HG03521 (cell line): ENCODE measurements at regions not wholly inside any gene's neighbourhood (a gene's known extent, or its start where the extent isn't known, plus 50 kb on each side); places are given as distances from the start of the nearest gene placed in this dataset.
"Not testable (repeated sequence)": the region's sequence is repeated elsewhere in the genome, so short reads cannot be mapped to it uniquely, and the experiment has no call there.

Experiments used
- ATAC-seq: cut with Tn5 transposase; IDR thresholded peaks from one replicate; pipeline ENCODE4 v1.9.1; 2021; ENCODE audit warnings: mild to moderate bottlenecking, moderate library complexity; ENCODE audit not compliant: unreplicated experiment

GRCh38 chr4:116343809-116344208 is 741.6 kb downstream of the TRAM1L1 start:
- ATAC-seq: no peak

- ATAC-seq: no peak
Observed at GRCh38 chr4:116342143-116342542, 743.2 kb downstream of the TRAM1L1 start.

GRCh38 chr4:116332508-116332907 is 752.9 kb downstream of the TRAM1L1 start:
- no peak for ATAC-seq

- no peak for ATAC-seq
Observed at GRCh38 chr4:116328261-116328860, 757.0 kb downstream of the TRAM1L1 start.

GRCh38 chr4:116323606-116324005 is 761.8 kb downstream of the TRAM1L1 start:
- no peak for ATAC-seq

GRCh38 chr4:116321471-116321870 is 763.9 kb downstream of the TRAM1L1 start:
- ATAC-seq: no peak

- ATAC-seq: no peak
Observed at GRCh38 chr4:116320859-116321258, 764.5 kb downstream of the TRAM1L1 start.

- ATAC-seq: no peak
Observed at GRCh38 chr4:116303736-116304188, 781.6 kb downstream of the TRAM1L1 start.

GRCh38 chr4:116302990-116303735 is 782.2 kb downstream of the TRAM1L1 start:
- ATAC-seq: no peak

- ATAC-seq: no peak
Observed at GRCh38 chr4:116275006-116275405, 810.4 kb downstream of the TRAM1L1 start.

- no peak for ATAC-seq
Observed at GRCh38 chr4:116272336-116272735, 813.0 kb downstream of the TRAM1L1 start.

GRCh38 chr4:116260931-116261330 is 824.4 kb downstream of the TRAM1L1 start:
- not testable (repeated sequence) for ATAC-seq

GRCh38 chr4:116244771-116245170 is 840.6 kb downstream of the TRAM1L1 start:
- ATAC-seq: no peak

- ATAC-seq: no peak
Observed at GRCh38 chr4:116243431-116243830, 841.9 kb downstream of the TRAM1L1 start.

GRCh38 chr4:116233971-116234370 is 851.4 kb downstream of the TRAM1L1 start:
- ATAC-seq: no peak

GRCh38 chr4:116231999-116232398 is 853.4 kb downstream of the TRAM1L1 start:
- not testable (repeated sequence) for ATAC-seq

GRCh38 chr4:116229420-116229819 is 856.0 kb downstream of the TRAM1L1 start:
- no peak for ATAC-seq

GRCh38 chr4:116223040-116223732 is 862.2 kb downstream of the TRAM1L1 start:
- ATAC-seq: no peak

- no peak for ATAC-seq
Observed at GRCh38 chr4:116217781-116218180, 867.6 kb downstream of the TRAM1L1 start.

- ATAC-seq: no peak
Observed at GRCh38 chr4:116215622-116216021, 869.8 kb downstream of the TRAM1L1 start.

- no peak for ATAC-seq
Observed at GRCh38 chr4:116202524-116202923, 882.9 kb downstream of the TRAM1L1 start.

- ATAC-seq: no peak
Observed at GRCh38 chr4:116197317-116197809, 888.0 kb downstream of the TRAM1L1 start.
